Upper lobe of right lung (tissue), 1 donor: ENCODE measurements at regions not wholly inside any gene's neighbourhood (a gene's known extent, or its start where the extent isn't known, plus 50 kb on each side); places are given as distances from the start of the nearest gene placed in this dataset.

Experiments
- ATAC-seq: fragments of 200-7000 bp; cut with Tn5 transposase; one replicate; pipeline ENCODE4 v1.9.1; 2020; ENCODE audit warnings: mild to moderate bottlenecking, moderate library complexity
- DNase-seq: peaks from one replicate; pipeline ENCODE4 v3.0.0-alpha.2; 2020
- H3K27ac ChIP-seq: fragments of 200-600 bp; one replicate; pipeline ENCODE4 v1.8.0; 2022
- H3K27me3 ChIP-seq: fragments of 200-600 bp; one replicate; pipeline ENCODE4 v1.8.0; 2022; ENCODE audit warnings: mild to moderate bottlenecking
- H3K36me3 ChIP-seq: fragments of 200-600 bp; one replicate; pipeline ENCODE4 v1.8.0; 2022
- H3K4me1 ChIP-seq: fragments of 200-600 bp; one replicate; pipeline ENCODE4 v1.8.0; 2022
- H3K4me3 ChIP-seq: fragments of 200-600 bp; one replicate; pipeline ENCODE4 v1.8.0; 2022; ENCODE audit warnings: mild to moderate bottlenecking
- H3K9me3 ChIP-seq: fragments of 200-600 bp; one replicate; pipeline ENCODE4 v1.8.0; 2022
- CTCF ChIP-seq: fragments of 200-600 bp; IDR thresholded peaks from one replicate; pipeline ENCODE4 v1.8.0; 2022; ENCODE audit warnings: antibody characterized with exemption
- intact Hi-C: fragments of 100-400 bp; cut with DNase I; formaldehyde crosslinking; loops from one replicate; pipeline ENCODE4 v1.11.0; 2022
- donor health status: DM: no; HTN: yes; CAD: no; lungs with severe emphysema.

GRCh38 chr11:106463154-106463553 lies 385.7 kb downstream of the AASDHPPT start:
- H3K27me3 ChIP-seq, result no peaks in the 10 kb centered on the region
- TF ChIP-seq CTCF, result no peak
- no peaks in the 10 kb centered on the region for H3K9me3 ChIP-seq
- ATAC-seq (no peak), DNase-seq (no peak)
- no peak overlapping the region for H3K4me3 ChIP-seq
- intact Hi-C loops, result no loop called here
- H3K4me1 ChIP-seq, result peaks cover 3% of the 10 kb centered on the region
- no peak overlapping the region for H3K27ac ChIP-seq
- no peaks in the 10 kb centered on the region for H3K36me3 ChIP-seq

- no peak for ATAC-seq
- no peak for TF ChIP-seq CTCF
- H3K4me1 ChIP-seq, result peaks cover 3% of the 10 kb centered on the region
- H3K4me3 ChIP-seq, result no peak overlapping the region
- H3K9me3 ChIP-seq, result no peaks in the 10 kb centered on the region
- no peak for DNase-seq
- H3K27me3 ChIP-seq, result no peaks in the 10 kb centered on the region
- H3K27ac ChIP-seq, result no peak overlapping the region
- intact Hi-C loops, result no loop called here
- H3K36me3 ChIP-seq, result no peaks in the 10 kb centered on the region
These were observed 386.3 kb downstream of the AASDHPPT start for GRCh38 chr11:106463796-106464201.

GRCh38 chr11:106464728-106465127 lies 387.3 kb downstream of the AASDHPPT start:
- H3K9me3 ChIP-seq, result no peaks in the 10 kb centered on the region
- H3K27ac ChIP-seq, result no peak overlapping the region
- no peaks in the 10 kb centered on the region for H3K36me3 ChIP-seq
- H3K4me1 ChIP-seq, result peaks cover 3% of the 10 kb centered on the region
- DNase-seq (no peak), ATAC-seq (no peak)
- TF ChIP-seq CTCF, result no peak
- intact Hi-C loops, result no loop called here
- no peak overlapping the region for H3K4me3 ChIP-seq
- H3K27me3 ChIP-seq, result no peaks in the 10 kb centered on the region

- H3K27ac ChIP-seq, result no peak overlapping the region
- peaks cover 3% of the 10 kb centered on the region for H3K4me1 ChIP-seq
- no peak for ATAC-seq
- no peaks in the 10 kb centered on the region for H3K9me3 ChIP-seq
- no peak for DNase-seq
- no peaks in the 10 kb centered on the region for H3K27me3 ChIP-seq
- intact Hi-C loops, result no loop called here
- H3K36me3 ChIP-seq, result no peaks in the 10 kb centered on the region
- no peak overlapping the region for H3K4me3 ChIP-seq
- TF ChIP-seq CTCF, result no peak
These were observed 389.1 kb downstream of the AASDHPPT start for GRCh38 chr11:106466521-106467080.

- DNase-seq, result no peak
- no peak for TF ChIP-seq CTCF
- H3K4me3 ChIP-seq, result no peak overlapping the region
- no peaks in the 10 kb centered on the region for H3K27me3 ChIP-seq
- intact Hi-C loops, result no loop called here
- no peak for ATAC-seq
- no peak overlapping the region for H3K27ac ChIP-seq
- H3K9me3 ChIP-seq, result no peaks in the 10 kb centered on the region
- peaks cover 3% of the 10 kb centered on the region for H3K4me1 ChIP-seq
- H3K36me3 ChIP-seq, result no peaks in the 10 kb centered on the region
These were observed 390.0 kb downstream of the AASDHPPT start for GRCh38 chr11:106467501-106467900.

- H3K4me1 ChIP-seq, result peaks cover 3% of the 10 kb centered on the region
- no peaks in the 10 kb centered on the region for H3K36me3 ChIP-seq
- no peak for TF ChIP-seq CTCF
- H3K27ac ChIP-seq, result no peak overlapping the region
- DNase-seq (no peak), ATAC-seq (peak; percentile 39)
- H3K9me3 ChIP-seq, result no peaks in the 10 kb centered on the region
- no peaks in the 10 kb centered on the region for H3K27me3 ChIP-seq
- H3K4me3 ChIP-seq, result no peak overlapping the region
- intact Hi-C loops, result no loop called here
These were observed 390.6 kb downstream of the AASDHPPT start for GRCh38 chr11:106468086-106468485.
